NCI-H146 treated with DMSO at 0.1 percent for 48 hours (cell line): ENCODE measurements at regions not wholly inside any gene's neighbourhood (a gene's known extent, or its start where the extent isn't known, plus 50 kb on each side); places are given as distances from the start of the nearest gene placed in this dataset.

Experiments
- DNase-seq: peaks from one replicate; lab custom pipeline; 2025; ENCODE audit not compliant: unreplicated experiment; lab: John Stamatoyannopoulos, UW

DNA sequence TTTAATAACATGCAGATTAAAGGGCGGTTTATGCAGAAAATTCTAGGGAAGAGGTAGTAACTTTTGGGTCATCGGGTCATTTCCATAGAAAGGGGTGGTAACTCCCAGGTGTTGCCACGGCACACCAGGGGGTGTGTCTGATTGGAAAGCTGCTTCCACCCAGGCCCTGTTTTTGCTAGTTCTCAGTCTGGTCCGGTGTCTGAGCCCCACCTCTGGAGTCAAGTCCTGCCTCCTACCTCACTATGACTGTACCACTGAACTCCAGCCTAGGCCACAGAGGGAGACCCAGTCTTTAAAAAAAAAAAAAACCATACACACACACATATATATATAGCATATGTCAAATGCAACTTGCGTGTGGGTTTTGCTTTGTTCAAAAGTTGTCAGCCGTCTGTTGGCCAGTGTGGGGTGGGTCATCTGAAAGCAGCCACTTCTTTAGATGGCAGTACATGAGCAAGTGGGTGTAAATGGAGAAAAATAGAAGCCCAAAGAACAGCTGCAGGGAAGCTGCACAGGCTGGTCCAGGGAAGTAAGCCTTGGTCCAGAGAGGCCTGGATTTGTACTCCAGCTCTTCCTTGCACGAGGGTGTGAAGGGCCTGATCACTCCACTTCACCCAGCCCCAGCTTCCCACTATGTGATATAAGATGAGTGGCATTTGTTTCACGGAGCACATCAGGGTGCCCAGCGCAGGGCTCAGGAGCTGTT, 110.7 kb upstream of the SPRY4 start:
- no peak for DNase-seq

GRCh38 chr5:142434322-142434612, 109.4 kb upstream of the SPRY4 start:
- no peak for DNase-seq

DNA sequence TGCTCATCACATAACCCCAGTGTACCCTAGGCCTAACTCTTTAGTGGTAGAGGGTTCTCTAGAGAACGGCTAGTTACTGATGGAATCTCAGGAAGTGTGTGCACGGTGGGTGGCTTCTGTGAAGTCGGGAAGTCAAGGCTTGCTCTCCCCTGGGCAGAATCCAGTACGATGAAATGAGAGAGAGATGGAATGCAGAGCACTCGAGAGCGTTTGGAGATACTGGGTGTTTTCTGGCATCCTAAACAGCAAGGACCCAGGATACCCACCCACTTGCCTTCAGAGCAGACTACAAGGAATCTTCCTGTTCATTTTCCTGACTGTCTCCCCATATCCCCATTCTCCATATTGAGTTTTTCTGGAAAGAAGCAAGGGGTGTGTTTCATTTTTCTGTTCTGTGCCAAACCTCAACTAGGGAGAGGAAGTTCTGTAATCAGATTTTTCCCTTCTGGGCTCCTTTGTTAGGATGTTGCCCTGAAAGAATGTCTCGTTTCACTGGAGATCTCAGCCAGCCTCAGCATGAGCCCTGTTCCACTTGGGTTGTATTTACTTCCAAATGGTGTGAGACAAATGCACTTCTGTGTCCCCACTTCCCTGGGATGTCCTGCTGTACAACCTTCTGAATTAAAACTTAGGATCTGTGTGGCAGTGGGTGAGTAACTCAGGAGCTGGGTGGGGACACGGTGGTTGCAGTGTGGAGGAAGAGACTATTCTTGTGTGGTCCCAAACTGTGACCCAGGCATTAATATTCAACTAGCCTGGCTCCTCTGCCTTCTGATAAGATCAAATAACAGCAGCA, 108.9 kb upstream of the SPRY4 start:
- no peak for DNase-seq

DNA sequence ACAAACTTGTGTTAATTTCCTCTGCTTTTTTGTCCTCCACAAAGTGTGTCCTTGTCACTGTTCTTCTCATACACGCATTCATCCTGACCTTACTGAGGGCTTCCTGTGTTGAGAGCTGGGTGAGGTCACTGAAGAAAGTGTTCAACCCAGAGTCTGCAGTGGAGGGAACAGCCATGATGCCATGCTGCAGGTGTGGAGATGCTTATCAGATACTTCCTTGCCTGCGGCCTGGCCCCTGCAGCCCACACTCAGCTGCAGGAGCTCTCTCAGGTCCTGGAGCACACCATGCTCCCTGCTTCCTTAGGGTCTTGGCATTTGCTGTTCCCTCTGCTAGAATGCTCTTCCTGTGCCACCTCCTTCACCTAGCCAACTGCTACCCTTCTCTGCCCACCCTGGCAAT, 108.1 kb upstream of the SPRY4 start:
- no peak for DNase-seq

GRCh38 chr5:142432369-142432863, 107.6 kb upstream of the SPRY4 start:
- DNase-seq, result no peak

GRCh38 chr5:142428773-142429473, 104.1 kb upstream of the SPRY4 start:
- no peak for DNase-seq

DNA sequence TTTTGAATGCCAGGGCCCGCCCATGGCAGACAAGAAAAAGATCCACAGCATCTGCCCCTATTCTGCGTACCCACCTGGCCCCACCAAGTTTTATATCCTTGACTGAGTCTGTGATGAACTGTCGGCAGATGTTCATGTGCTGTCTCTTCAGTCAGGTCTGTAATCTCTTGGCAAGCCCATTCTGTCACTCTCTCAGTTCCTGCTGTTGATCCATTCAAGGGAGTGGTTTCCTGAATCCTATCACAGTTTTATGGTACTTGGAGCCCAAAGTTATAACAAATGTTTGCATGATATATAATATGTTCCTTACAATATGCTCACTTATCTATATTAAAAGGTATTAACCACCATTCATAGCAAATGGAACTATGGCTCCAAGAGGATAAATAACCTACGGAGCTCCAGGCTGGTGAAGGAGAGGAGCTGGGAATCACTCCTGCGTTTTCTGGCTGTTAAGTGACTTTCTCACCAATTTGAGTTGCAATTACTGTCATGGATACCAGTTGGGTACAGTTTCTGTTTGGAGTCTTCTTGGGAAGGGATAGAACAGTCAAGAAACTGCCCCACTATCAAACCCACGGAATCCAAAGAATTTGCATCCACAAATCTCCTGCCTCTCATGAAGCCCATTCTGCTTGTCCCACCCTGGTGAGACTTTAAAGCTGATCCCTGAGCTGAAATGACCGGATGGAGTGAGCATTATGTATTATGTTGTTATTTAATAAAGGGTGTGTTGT, 103.4 kb upstream of the SPRY4 start:
- DNase-seq, result no peak

DNA sequence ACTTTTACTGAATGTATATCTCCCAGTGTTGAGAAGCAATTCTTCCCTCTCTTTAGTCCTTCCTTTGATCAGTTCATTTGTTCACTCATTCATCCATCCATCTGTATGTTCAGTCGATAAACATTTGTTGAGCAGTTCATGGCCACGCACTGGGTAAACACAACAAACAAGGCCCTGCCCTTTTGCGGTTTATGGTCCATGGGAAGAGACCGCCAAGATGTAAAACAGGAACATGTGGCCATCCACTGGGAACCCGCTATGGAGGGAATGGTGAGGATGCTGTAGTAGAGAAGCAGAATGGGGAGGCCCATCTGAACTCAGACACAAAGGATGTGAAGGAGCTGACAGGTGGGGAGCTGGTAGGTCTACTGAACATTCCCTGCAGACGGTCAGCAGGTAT, 102.7 kb upstream of the SPRY4 start:
- no peak for DNase-seq

- no peak for DNase-seq
These were observed 102.2 kb upstream of the SPRY4 start for GRCh38 chr5:142427015-142427364.

DNA sequence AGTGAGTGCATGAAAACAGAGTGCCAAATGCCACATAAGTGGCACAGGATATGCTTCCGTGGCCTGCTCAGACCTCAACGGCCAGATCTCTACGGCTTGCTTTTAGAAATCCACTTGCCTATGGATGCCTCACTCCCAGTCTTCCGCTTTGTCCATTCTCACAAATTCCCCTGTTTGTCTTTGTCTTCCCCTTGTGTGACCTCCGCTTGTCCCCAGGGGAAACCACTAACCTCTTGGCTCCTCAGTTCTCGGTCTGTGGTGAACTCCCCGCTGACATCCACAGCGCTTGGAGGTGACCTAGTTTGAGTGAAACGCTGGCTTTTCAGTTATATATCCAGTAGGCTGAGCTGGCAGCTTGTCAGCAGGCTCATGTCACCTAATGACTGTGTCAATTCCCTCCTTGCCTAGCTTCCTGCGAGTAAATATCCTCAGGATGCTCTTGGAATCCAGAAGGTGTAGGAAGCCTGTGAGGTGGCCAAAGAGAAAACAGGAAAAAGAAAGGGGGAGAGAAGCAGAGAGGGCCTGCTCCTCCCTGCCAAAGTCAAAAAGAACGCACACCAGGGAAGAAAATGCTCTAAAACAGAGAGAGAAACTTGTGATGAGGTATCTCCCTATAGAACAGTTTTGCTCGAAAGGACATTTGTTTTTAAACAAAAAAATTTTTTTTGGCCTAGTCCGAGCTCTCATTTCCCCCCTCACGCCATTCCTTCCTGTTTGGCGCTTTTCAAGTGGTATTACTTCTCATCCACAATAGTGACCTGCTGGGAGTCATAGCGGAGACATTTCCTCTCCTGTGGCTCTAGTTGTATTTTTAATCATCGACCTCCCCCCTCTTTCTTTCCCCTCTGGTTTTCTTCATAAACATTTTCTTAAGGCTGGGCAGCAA, 101.6 kb upstream of the SPRY4 start:
- no peak for DNase-seq

DNA sequence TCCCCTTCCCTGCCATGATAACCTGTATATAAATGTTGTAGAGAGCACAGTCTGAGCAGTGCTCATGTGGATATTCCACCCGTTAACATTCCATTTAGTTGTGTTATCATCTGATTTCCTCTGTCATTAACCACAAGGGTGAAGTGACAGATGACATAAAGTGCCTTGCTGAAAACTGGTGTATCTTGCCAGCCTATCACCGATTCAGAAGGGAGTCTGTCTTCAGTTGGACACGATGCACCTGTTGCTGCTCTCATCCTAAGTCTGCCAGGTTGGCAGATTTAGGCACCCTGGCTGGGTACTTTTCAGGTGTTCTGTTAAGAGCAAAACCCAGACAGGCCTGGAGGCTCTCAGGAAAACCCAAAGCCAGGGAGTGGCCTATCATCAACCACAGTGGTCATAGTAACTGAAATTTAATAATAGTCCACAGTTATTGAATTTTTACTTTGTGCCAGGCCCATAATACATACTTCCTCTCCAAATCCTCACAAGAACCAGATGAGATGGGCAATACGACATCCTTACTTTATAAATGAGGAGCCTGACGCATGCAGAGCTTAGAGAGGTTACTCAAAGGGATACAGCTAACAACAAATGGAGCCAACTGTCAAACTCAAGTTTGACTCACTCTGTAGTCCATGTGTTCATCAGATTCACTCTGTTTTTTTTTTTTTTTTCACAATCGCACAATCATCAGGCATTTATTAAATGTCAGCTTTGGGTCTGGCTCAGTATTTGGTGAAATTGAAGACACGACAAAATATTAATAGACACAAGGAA, 100.7 kb upstream of the SPRY4 start:
- no peak for DNase-seq

GRCh38 chr5:142422429-142422828, 97.6 kb upstream of the SPRY4 start:
- no peak for DNase-seq

GRCh38 chr5:142421621-142422397, 97.0 kb upstream of the SPRY4 start:
- no peak for DNase-seq

DNA sequence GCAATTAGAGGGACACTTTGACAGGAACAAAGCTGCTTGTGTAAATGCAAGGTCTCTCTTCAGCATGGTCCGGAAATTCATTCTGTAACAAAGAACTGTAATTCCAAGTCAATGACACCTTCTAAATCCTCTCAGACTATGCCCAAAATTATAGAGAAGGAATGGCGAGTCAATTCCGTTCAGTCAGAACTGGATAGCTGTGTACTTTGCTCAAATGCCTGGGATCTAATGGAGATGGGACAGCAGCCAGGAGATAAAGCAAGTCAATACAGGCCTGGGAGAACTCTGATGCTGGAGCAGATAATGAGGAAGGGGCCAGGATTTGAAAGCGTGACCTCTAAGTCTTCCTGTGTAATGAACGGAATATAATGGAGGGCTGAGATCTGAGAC, 96.4 kb upstream of the SPRY4 start:
- no peak for DNase-seq

DNA sequence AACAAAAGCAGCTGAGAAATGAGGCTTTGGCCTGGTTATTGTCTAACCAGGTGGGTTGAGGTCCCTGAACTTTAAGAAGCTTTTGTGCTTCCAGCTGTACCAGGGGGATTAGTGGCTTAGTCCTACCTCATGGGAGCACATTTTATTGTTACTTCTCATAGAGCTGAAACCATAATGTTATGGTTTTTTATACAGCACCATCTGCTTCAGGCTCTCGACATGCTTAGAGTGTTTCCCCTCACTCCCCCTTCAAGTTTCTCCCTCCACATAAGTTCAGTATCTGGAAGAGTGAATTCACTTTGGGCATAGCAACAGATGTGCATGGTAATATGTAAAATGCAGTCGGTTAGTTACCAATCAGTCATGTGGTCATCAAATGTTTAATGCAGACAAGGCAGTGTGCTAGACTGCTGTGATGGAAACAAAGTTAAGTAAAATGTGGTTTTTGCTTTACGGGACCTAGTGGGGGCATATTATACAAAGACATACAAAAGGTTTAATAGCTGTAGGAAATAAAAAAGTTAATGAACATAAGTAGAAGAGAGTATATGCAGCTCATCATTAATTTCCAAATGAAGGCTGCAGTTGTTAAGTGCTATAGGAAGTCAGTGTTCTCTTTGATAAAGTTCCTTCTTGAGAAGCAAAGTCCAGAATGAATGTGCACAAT, 95.9 kb upstream of the SPRY4 start:
- no peak for DNase-seq

DNA sequence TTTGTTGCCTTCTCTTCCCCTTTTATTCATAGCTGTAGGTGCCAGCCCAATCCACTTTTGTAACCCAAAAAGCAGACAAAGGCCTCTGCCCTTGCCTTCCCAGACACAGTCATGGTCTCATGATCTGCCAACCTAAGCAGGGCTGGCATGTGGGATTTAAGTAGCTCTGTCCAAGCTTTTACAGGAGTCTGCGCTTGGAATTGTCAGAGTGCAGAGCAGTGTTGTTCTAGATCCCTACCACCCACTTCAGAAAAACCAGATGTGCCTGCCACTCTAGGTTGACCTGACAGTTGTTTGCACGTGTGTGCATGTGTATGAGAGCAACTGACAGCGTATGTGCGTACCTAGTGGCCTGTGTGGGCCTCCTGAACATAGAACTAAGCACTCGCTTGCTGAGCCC, 87.8 kb upstream of the SPRY4 start:
- DNase-seq, result no peak

GRCh38 chr5:142411656-142412425, 87.0 kb upstream of the SPRY4 start:
- DNase-seq, result no peak

- DNase-seq, result no peak
These were observed 86.3 kb upstream of the SPRY4 start for GRCh38 chr5:142411103-142411502.
